GM18498 (cell line): ENCODE measurements at regions not wholly inside any gene's neighbourhood (a gene's known extent, or its start where the extent isn't known, plus 50 kb on each side); places are given as distances from the start of the nearest gene placed in this dataset.

Experiments
- ATAC-seq: cut with Tn5 transposase; IDR thresholded peaks from one replicate; pipeline ENCODE4 v1.9.1; 2021; ENCODE audit warnings: mild to moderate bottlenecking, moderate library complexity; ENCODE audit not compliant: unreplicated experiment

GRCh38 chr1:5812295-5812694 is 179.9 kb downstream of the NPHP4 start:
- no peak for ATAC-seq

GRCh38 chr1:5811419-5811818 is 180.8 kb downstream of the NPHP4 start:
- ATAC-seq, result no peak

GRCh38 chr1:5810553-5811270 is 181.5 kb downstream of the NPHP4 start:
- ATAC-seq, result no peak

- ATAC-seq, result no peak
These were observed 182.1 kb downstream of the NPHP4 start for GRCh38 chr1:5810131-5810530.

GRCh38 chr1:5809207-5809788 is 182.9 kb downstream of the NPHP4 start:
- ATAC-seq, result no peak

GRCh38 chr1:5803851-5804250 is 188.4 kb downstream of the NPHP4 start:
- ATAC-seq, result no peak

GRCh38 chr1:5802606-5803005 is 189.6 kb downstream of the NPHP4 start:
- no peak for ATAC-seq

GRCh38 chr1:5798904-5799303 is 193.3 kb downstream of the NPHP4 start:
- no peak for ATAC-seq

GRCh38 chr1:5798151-5798730 is 194.0 kb downstream of the NPHP4 start:
- ATAC-seq, result no peak

- no peak for ATAC-seq
These were observed 196.2 kb downstream of the NPHP4 start for GRCh38 chr1:5796028-5796427.

GRCh38 chr1:5794279-5794678 is 197.9 kb downstream of the NPHP4 start:
- ATAC-seq, result no peak

GRCh38 chr1:5793516-5793915 is 198.7 kb downstream of the NPHP4 start:
- no peak for ATAC-seq

- no peak for ATAC-seq
These were observed 211.1 kb downstream of the NPHP4 start for GRCh38 chr1:5781079-5781478.

GRCh38 chr1:5780324-5780716 is 211.9 kb downstream of the NPHP4 start:
- ATAC-seq, result no peak

- no peak for ATAC-seq
These were observed 212.5 kb downstream of the NPHP4 start for GRCh38 chr1:5779608-5780323.

- ATAC-seq, result no peak
These were observed 216.1 kb downstream of the NPHP4 start for GRCh38 chr1:5776035-5776550.

GRCh38 chr1:5774019-5774418 is 218.2 kb downstream of the NPHP4 start:
- ATAC-seq, result no peak

GRCh38 chr1:5771788-5772187 is 220.4 kb downstream of the NPHP4 start:
- no peak for ATAC-seq

GRCh38 chr1:5770981-5771765 is 221.1 kb downstream of the NPHP4 start:
- no peak for ATAC-seq

GRCh38 chr1:5769760-5770159 is 222.5 kb downstream of the NPHP4 start:
- no peak for ATAC-seq

- ATAC-seq, result no peak
These were observed 223.1 kb downstream of the NPHP4 start for GRCh38 chr1:5769146-5769545.
